ENCODE measurements at regions not wholly inside any gene's neighbourhood (a gene's known extent, or its start where the extent isn't known, plus 50 kb on each side); places are given as distances from the start of the nearest gene placed in this dataset.

DNA sequence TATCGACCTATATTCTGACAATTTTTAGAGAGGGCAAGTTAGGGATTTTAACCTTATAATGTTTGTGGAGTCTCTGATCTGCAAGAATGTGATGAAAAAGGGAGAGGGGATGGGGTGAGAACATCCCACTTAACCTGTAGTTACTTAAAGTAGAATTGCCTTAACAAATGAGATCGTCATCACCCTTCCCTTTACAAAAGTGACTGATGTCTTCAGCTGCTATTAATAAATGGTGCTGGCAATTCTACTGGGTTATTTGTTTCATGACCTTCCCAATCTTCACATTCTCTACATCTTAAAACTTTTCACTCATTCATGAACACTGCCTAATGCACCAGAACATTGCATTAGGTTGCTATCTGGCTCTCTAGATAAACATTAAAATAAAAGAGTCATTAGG, 873.4 kb upstream of the LCORL start:
- no peak for TF ChIP-seq CTCF (IDR thresholded peaks at IDR 0.05)
- TF ChIP-seq EP300 (IDR thresholded peaks at IDR 0.05) = no peak
- no peak for TF ChIP-seq POLR2AphosphoS5 (IDR thresholded peaks at IDR 0.05)
- no peak for TF ChIP-seq POLR2A (IDR thresholded peaks at IDR 0.05)
